Mucosa of rectum (tissue), 2 donors: ENCODE measurements at regions not wholly inside any gene's neighbourhood (a gene's known extent, or its start where the extent isn't known, plus 50 kb on each side); places are given as distances from the start of the nearest gene placed in this dataset.

ENCODE experiments used
- H3K27ac ChIP-seq, 2 donors: one replicate each; pipeline ENCODE4 v1.7.0; 2013; ENCODE audit warnings: inconsistent platforms in 2 of 2, low read depth in 2 of 2, low read length in 2 of 2
- H3K27me3 ChIP-seq, 2 donors: one replicate each; pipeline ENCODE4 v1.7.0; 2013; ENCODE audit warnings: low read length in 2 of 2; ENCODE audit not compliant: control insufficient read depth in 2 of 2, insufficient read depth in 2 of 2
- H3K36me3 ChIP-seq, 2 donors: one replicate each; pipeline ENCODE4 v1.7.0; 2013; ENCODE audit warnings: low read length in 2 of 2; ENCODE audit not compliant: control insufficient read depth in 2 of 2, insufficient read depth in 2 of 2
- H3K4me1 ChIP-seq, 2 donors: one replicate each; pipeline ENCODE4 v1.7.0; 2013; ENCODE audit warnings: low read length in 2 of 2, mild to moderate bottlenecking in 1 of 2; ENCODE audit not compliant: control insufficient read depth in 2 of 2, insufficient read depth in 2 of 2
- H3K4me3 ChIP-seq, 2 donors: one replicate each; pipeline ENCODE4 v1.7.0; 2013; ENCODE audit warnings: low read length in 2 of 2
- H3K9ac ChIP-seq, 2 donors: one replicate each; pipeline ENCODE4 v1.7.0; 2013; ENCODE audit warnings: low read length in 2 of 2, low read depth in 1 of 2, mild to moderate bottlenecking in 1 of 2
- H3K9me3 ChIP-seq, 2 donors: one replicate each; pipeline ENCODE4 v1.7.0; 2013; ENCODE audit warnings: low read length in 2 of 2; ENCODE audit not compliant: control insufficient read depth in 2 of 2
- donor health status: healthy.
- donor health status: Normal muscosa, but diverticular disease.

GRCh38 chr7:125878235-125878956 lies 948.8 kb upstream of the POT1 start:
- Histone ChIP-seq H3K4me3 (no peak overlapping the region), H3K27ac (no peak overlapping the region), H3K4me1 (no peaks in the 10 kb centered on the region), H3K36me3 (no peaks in the 10 kb centered on the region), H3K9me3 (peaks cover 0 to 2% of the 10 kb centered on the region in 2 donors), H3K27me3 (no peaks in the 10 kb centered on the region), H3K9ac (no peak overlapping the region)

- Histone ChIP-seq H3K27ac (no peak overlapping the region), H3K9ac (no peak overlapping the region), H3K4me3 (no peak overlapping the region), H3K9me3 (peaks cover 0 to 2% of the 10 kb centered on the region in 2 donors), H3K36me3 (no peaks in the 10 kb centered on the region), H3K27me3 (no peaks in the 10 kb centered on the region), H3K4me1 (no peaks in the 10 kb centered on the region)
Observed at GRCh38 chr7:125877246-125877645, 947.6 kb upstream of the POT1 start.

- peaks cover 0 to 2% of the 10 kb centered on the region in 2 donors for H3K9me3 ChIP-seq
- H3K27ac ChIP-seq: no peak overlapping the region
- no peak overlapping the region for H3K4me3 ChIP-seq
- H3K9ac ChIP-seq: no peak overlapping the region
- H3K4me1 ChIP-seq: no peaks in the 10 kb centered on the region
- H3K36me3 ChIP-seq: no peaks in the 10 kb centered on the region
- no peaks in the 10 kb centered on the region for H3K27me3 ChIP-seq
Observed at GRCh38 chr7:125876431-125876830, 946.8 kb upstream of the POT1 start.

- Histone ChIP-seq H3K27ac (no peak overlapping the region), H3K36me3 (no peaks in the 10 kb centered on the region), H3K27me3 (no peaks in the 10 kb centered on the region), H3K9ac (no peak overlapping the region), H3K9me3 (peaks cover 0 to 2% of the 10 kb centered on the region in 2 donors), H3K4me3 (no peak overlapping the region), H3K4me1 (no peaks in the 10 kb centered on the region)
Observed at GRCh38 chr7:125871431-125871830, 941.8 kb upstream of the POT1 start.

- Histone ChIP-seq H3K9me3 (peaks cover 0 to 2% of the 10 kb centered on the region in 2 donors), H3K9ac (no peak overlapping the region), H3K27ac (no peak overlapping the region), H3K36me3 (no peaks in the 10 kb centered on the region), H3K4me3 (no peak overlapping the region), H3K27me3 (no peaks in the 10 kb centered on the region), H3K4me1 (no peaks in the 10 kb centered on the region)
Observed at GRCh38 chr7:125857606-125858005, 928.0 kb upstream of the POT1 start.

- no peak overlapping the region for H3K4me3 ChIP-seq
- H3K36me3 ChIP-seq: no peaks in the 10 kb centered on the region
- H3K4me1 ChIP-seq: no peaks in the 10 kb centered on the region
- no peaks in the 10 kb centered on the region for H3K27me3 ChIP-seq
- no peak overlapping the region for H3K27ac ChIP-seq
- no peak overlapping the region for H3K9ac ChIP-seq
- peaks cover 0 to 4% of the 10 kb centered on the region in 2 donors for H3K9me3 ChIP-seq
Observed at GRCh38 chr7:125848157-125848556, 918.5 kb upstream of the POT1 start.

- Histone ChIP-seq H3K9ac (no peak overlapping the region), H3K4me1 (no peaks in the 10 kb centered on the region), H3K36me3 (no peaks in the 10 kb centered on the region), H3K4me3 (no peak overlapping the region), H3K27me3 (no peaks in the 10 kb centered on the region), H3K9me3 (peaks cover 0 to 4% of the 10 kb centered on the region in 2 donors), H3K27ac (no peak overlapping the region)
Observed at GRCh38 chr7:125847692-125848091, 918.1 kb upstream of the POT1 start.

- Histone ChIP-seq H3K36me3 (no peaks in the 10 kb centered on the region), H3K27me3 (no peaks in the 10 kb centered on the region), H3K9ac (no peak overlapping the region), H3K9me3 (peaks cover 0 to 4% of the 10 kb centered on the region in 2 donors), H3K27ac (no peak overlapping the region), H3K4me3 (no peak overlapping the region), H3K4me1 (no peaks in the 10 kb centered on the region)
Observed at GRCh38 chr7:125847055-125847454, 917.4 kb upstream of the POT1 start.

GRCh38 chr7:125845686-125846085 lies 916.1 kb upstream of the POT1 start:
- H3K27me3 ChIP-seq: no peaks in the 10 kb centered on the region
- peaks cover 0 to 4% of the 10 kb centered on the region in 2 donors for H3K9me3 ChIP-seq
- no peak overlapping the region for H3K9ac ChIP-seq
- H3K36me3 ChIP-seq: no peaks in the 10 kb centered on the region
- no peaks in the 10 kb centered on the region for H3K4me1 ChIP-seq
- H3K4me3 ChIP-seq: no peak overlapping the region
- H3K27ac ChIP-seq: no peak overlapping the region

GRCh38 chr7:125834421-125834820 lies 904.8 kb upstream of the POT1 start:
- Histone ChIP-seq H3K27me3 (no peaks in the 10 kb centered on the region), H3K4me3 (no peak overlapping the region), H3K9ac (no peak overlapping the region), H3K27ac (no peak overlapping the region), H3K36me3 (no peaks in the 10 kb centered on the region), H3K9me3 (peaks cover 0 to 5% of the 10 kb centered on the region in 2 donors), H3K4me1 (no peaks in the 10 kb centered on the region)
